Ovary (tissue), 3 donors: ENCODE measurements at regions not wholly inside any gene's neighbourhood (a gene's known extent, or its start where the extent isn't known, plus 50 kb on each side); places are given as distances from the start of the nearest gene placed in this dataset.

ENCODE experiments used
- EP300 ChIP-seq: sonication (generic); formaldehyde crosslinking; IDR thresholded peaks from one replicate; pipeline ENCODE4 v1.6.1; 2017; ENCODE audit warnings: antibody characterized with exemption
- POLR2A ChIP-seq: fragments of 450-650 bp; IDR thresholded peaks from one replicate; pipeline ENCODE4 v1.6.1; 2017; ENCODE audit warnings: antibody characterized with exemption, mild to moderate bottlenecking, moderate library complexity
- TF ChIP-seq, protein P1 (sequence below), 3 donors: fragments of 450-650 bp in 2 of 3; fragments of 200-600 bp in 1 of 3; IDR thresholded peaks; one replicate each; pipeline versions ENCODE4 v1.5.1 to v1.8.0; 2016 to 2022; ENCODE audit warnings: antibody characterized with exemption in 3 of 3, mild to moderate bottlenecking in 1 of 3
- donor health status: DM: no; HTN: no; CAD: no.

DNA sequence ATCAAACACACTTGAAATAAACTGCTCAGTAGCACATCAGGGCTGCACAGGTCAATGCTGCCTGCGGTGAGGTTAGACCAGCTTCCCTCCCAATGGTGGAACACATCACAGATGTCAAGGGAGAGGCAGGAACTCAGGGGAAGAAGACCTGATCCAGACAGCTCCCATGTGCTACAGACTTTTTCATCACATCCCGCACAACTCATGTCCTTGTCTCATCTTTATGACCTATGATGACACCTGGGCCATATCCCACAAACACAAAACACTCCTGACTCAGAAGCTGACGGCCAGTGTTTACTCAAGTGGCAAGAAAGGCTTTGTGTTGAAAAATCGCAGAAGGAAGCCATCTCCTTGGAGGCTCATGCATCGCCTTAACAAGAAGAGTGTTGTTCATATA, 91.6 kb downstream of the HTR5A start:
- TF ChIP-seq, protein P1, sequence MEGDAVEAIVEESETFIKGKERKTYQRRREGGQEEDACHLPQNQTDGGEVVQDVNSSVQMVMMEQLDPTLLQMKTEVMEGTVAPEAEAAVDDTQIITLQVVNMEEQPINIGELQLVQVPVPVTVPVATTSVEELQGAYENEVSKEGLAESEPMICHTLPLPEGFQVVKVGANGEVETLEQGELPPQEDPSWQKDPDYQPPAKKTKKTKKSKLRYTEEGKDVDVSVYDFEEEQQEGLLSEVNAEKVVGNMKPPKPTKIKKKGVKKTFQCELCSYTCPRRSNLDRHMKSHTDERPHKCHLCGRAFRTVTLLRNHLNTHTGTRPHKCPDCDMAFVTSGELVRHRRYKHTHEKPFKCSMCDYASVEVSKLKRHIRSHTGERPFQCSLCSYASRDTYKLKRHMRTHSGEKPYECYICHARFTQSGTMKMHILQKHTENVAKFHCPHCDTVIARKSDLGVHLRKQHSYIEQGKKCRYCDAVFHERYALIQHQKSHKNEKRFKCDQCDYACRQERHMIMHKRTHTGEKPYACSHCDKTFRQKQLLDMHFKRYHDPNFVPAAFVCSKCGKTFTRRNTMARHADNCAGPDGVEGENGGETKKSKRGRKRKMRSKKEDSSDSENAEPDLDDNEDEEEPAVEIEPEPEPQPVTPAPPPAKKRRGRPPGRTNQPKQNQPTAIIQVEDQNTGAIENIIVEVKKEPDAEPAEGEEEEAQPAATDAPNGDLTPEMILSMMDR (IDR thresholded peaks at IDR 0.05): no peak
- TF ChIP-seq EP300 (no peak), POLR2A (no peak)
